Endothelial cell of umbilical vein (primary cell): ENCODE measurements at regions not wholly inside any gene's neighbourhood (a gene's known extent, or its start where the extent isn't known, plus 50 kb on each side); places are given as distances from the start of the nearest gene placed in this dataset.

Source experiments
- BruUV-seq: library from RNA; stranded (reverse); fragments of 400-500 nt; replicated peaks from 2 replicates; lab custom pipeline; 2021; lab: Mats Ljungman, UMichigan
- CTCF ChIA-PET: fragments of 300-600, 350-600 bp; sonication (Branson Sonifier 250); formaldehyde crosslinking; loops from one replicate; lab custom pipeline; 2021; ENCODE audit warnings: antibody characterized with exemption, inconsistent platforms; lab: Charles Lee
- POLR2A ChIA-PET: fragments of 300-600, 350-600 bp; sonication (Branson Sonifier 250); formaldehyde crosslinking; loops from one replicate; lab custom pipeline; 2021; ENCODE audit warnings: antibody characterized with exemption, inconsistent platforms; lab: Charles Lee
- DNase-seq: peaks from one replicate; pipeline ENCODE4 v3.0.0-alpha.2; 2011; ENCODE audit warnings: low read depth, low spot score
- FAIRE-seq: peaks from 2 replicates; lab custom pipeline; 2011; peaks lifted over from hg19 to GRCh38; lab: Jason Lieb, UNC
- H2AFZ ChIP-seq: 2 replicates; pipeline ENCODE4 v1.6.0; 2012; ENCODE audit warnings: low read depth, low read length, control low read depth, inconsistent platforms
- H3K27ac ChIP-seq: 2 replicates; pipeline ENCODE4 v1.5.1; 2011; ENCODE audit warnings: low read depth, mild to moderate bottlenecking, control low read depth, low read length, moderate library complexity; ENCODE audit not compliant: insufficient read depth
- H3K27me3 ChIP-seq, 2 experiments: 2 replicates each; pipeline versions ENCODE4 v1.6.0 to v1.6.1; 2011; ENCODE audit warnings: low read length in 2 of 2, mixed read lengths in 1 of 2; ENCODE audit not compliant: control insufficient read depth in 2 of 2, insufficient read depth in 2 of 2
- H3K36me3 ChIP-seq, 2 experiments: 2 replicates in 1 of 2; 3 replicates in 1 of 2; pipeline ENCODE4 v1.5.1; 2011; ENCODE audit warnings: low read length in 2 of 2, mild to moderate bottlenecking in 1 of 2, moderate library complexity in 1 of 2; ENCODE audit not compliant: control insufficient read depth in 2 of 2, insufficient read depth in 2 of 2; ENCODE audit errors: extremely low read depth in 1 of 2
- H3K4me1 ChIP-seq: 3 replicates; pipeline ENCODE4 v1.5.1; 2011; ENCODE audit warnings: mild to moderate bottlenecking, low read length; ENCODE audit not compliant: control insufficient read depth, insufficient read depth; ENCODE audit errors: extremely low read depth
- H3K4me2 ChIP-seq: 2 replicates; pipeline ENCODE4 v1.6.1; 2011; ENCODE audit warnings: low read length, control low read depth, mixed read lengths; ENCODE audit not compliant: insufficient read depth
- H3K4me3 ChIP-seq, 3 experiments: fragments of 200-600 bp in 1 of 3; sonication (generic), shearing (Covaris generic) in 1 of 3; replicated peaks in 1 of 3; 2 replicates each; pipeline ENCODE4 v1.5.1; 2011 to 2016; ENCODE audit warnings: control low read depth in 3 of 3, low read length in 3 of 3, mild to moderate bottlenecking in 2 of 3, inconsistent platforms in 1 of 3, low read depth in 1 of 3, moderate library complexity in 1 of 3; ENCODE audit not compliant: insufficient read depth in 1 of 3
- H3K79me2 ChIP-seq: 2 replicates; pipeline ENCODE4 v1.6.0; 2012; ENCODE audit warnings: low read length, inconsistent platforms; ENCODE audit not compliant: control insufficient read depth, insufficient read depth
- H3K9ac ChIP-seq: replicated peaks from 2 replicates; pipeline ENCODE3; 2011; ENCODE audit warnings: low read length, control low read depth; ENCODE audit not compliant: insufficient read depth; ENCODE audit errors: extremely low read depth
- H3K9me1 ChIP-seq: replicated peaks from 3 replicates; pipeline ENCODE4 v1.6.0; 2011; ENCODE audit warnings: mild to moderate bottlenecking, low read length; ENCODE audit not compliant: control insufficient read depth, insufficient read depth; ENCODE audit errors: extremely low read depth
- H3K9me3 ChIP-seq: replicated peaks from 2 replicates; pipeline ENCODE4 v1.5.1; 2012; ENCODE audit warnings: low read length, inconsistent platforms; ENCODE audit not compliant: control insufficient read depth, insufficient read depth
- H4K20me1 ChIP-seq: replicated peaks from 2 replicates; pipeline ENCODE3; 2011; ENCODE audit warnings: mild to moderate bottlenecking, low read length; ENCODE audit not compliant: control insufficient read depth, insufficient read depth; ENCODE audit errors: extremely low read depth
- EZH2 ChIP-seq: IDR thresholded peaks from 2 replicates; pipeline ENCODE4 v1.6.1; 2012; ENCODE audit warnings: borderline replicate concordance, low read depth, mild to moderate bottlenecking, moderate library complexity, low read length, inconsistent platforms; ENCODE audit not compliant: severe bottlenecking
- FOS ChIP-seq: IDR thresholded peaks from 2 replicates; pipeline ENCODE4 v1.6.1; 2011; ENCODE audit warnings: mild to moderate bottlenecking, low read length, moderate library complexity, borderline replicate concordance; ENCODE audit not compliant: insufficient read depth
- GATA2 ChIP-seq: IDR thresholded peaks from 2 replicates; pipeline ENCODE4 v1.7.0; 2011; ENCODE audit warnings: low read depth, mild to moderate bottlenecking, moderate library complexity, mixed read lengths, low read length; ENCODE audit not compliant: insufficient read length, insufficient read depth
- JUN ChIP-seq: IDR thresholded peaks from 2 replicates; pipeline ENCODE4 v1.6.1; 2011; ENCODE audit warnings: borderline replicate concordance, low read depth; ENCODE audit not compliant: insufficient read length, insufficient read depth
- MAX ChIP-seq: IDR thresholded peaks from 2 replicates; pipeline ENCODE4 v1.6.1; 2011; ENCODE audit not compliant: insufficient read depth, insufficient read length
- MYC ChIP-seq: IDR thresholded peaks from one replicate; pipeline ENCODE4 v1.6.1; 2011; ENCODE audit warnings: mild to moderate bottlenecking, low read depth, low read length
- POLR2A ChIP-seq: IDR thresholded peaks from 2 replicates; pipeline ENCODE4 v1.6.1; 2012; ENCODE audit warnings: low read depth, mild to moderate bottlenecking, control low read depth, low read length
- POLR2AphosphoS5 ChIP-seq: IDR thresholded peaks from 2 replicates; pipeline ENCODE4 v1.6.1; 2012; ENCODE audit warnings: low read depth, mild to moderate bottlenecking, control low read depth, low read length, moderate library complexity; ENCODE audit not compliant: insufficient read depth
- dilution Hi-C: fragments of 300-500 bp; cut with MboI; formaldehyde crosslinking; loops from one replicate; pipeline ENCODE4 v1.15.0; 2019; ENCODE audit warnings: low sequenced_read_pairs; ENCODE audit not compliant: extremely low pct_ligation_motif_present
- intact Hi-C: fragments of 100-400 bp; cut with micrococcal nuclease; formaldehyde crosslinking; loops from one replicate; pipeline ENCODE4 v1.10.0; 2022
- TF ChIP-seq, protein P1 (sequence below), 2 donors: IDR thresholded peaks; 1 replicate in 1 of 2; 2 replicates in 1 of 2; pipeline ENCODE4 v1.5.1; 2011; ENCODE audit warnings: low read length in 2 of 2, mild to moderate bottlenecking in 2 of 2, moderate library complexity in 2 of 2, control low read depth in 1 of 2, inconsistent platforms in 1 of 2, low read depth in 1 of 2; ENCODE audit not compliant: insufficient read depth in 1 of 2; ENCODE audit errors: extremely low read depth in 1 of 2

DNA sequence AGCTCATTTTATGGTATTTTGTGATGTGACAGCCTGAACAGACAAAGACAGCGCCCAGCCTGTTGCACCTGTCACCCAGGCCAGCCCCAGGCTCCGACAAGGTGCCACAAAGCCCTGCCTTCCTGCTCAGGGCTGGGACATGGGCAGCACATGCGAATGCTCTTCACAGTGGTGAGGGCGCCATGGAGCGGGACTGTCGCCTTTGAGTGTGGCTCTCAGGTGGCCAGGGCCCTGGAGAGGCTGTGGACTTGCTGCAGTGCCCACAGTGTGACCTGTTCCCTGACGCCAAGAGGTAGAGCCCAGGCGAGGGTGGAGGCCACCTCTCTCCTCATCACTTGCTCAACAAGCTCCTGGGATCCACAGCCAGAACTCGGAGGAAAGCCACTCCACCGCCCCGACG is 346.3 kb downstream of the SHANK2 start:
- DNase-seq (no peak), FAIRE-seq (no peak)
- ChIA-PET POLR2A (no interaction called here), CTCF (no interaction called here)
- Histone ChIP-seq H3K4me1 (no peaks in the 10 kb centered on the region), H3K4me3 (no peak overlapping the region), H3K9ac (no peak overlapping the region), H2AFZ (no peak overlapping the region), H3K27ac (no peak overlapping the region), H3K27me3 (no peaks in the 10 kb centered on the region), H3K79me2 (no peaks in the 10 kb centered on the region), H3K36me3 (no peaks in the 10 kb centered on the region), H4K20me1 (no peaks in the 10 kb centered on the region), H3K4me2 (no peak overlapping the region), H3K9me3 (peaks cover 4% of the 10 kb centered on the region), H3K9me1 (no peaks in the 10 kb centered on the region)
- BruUV-seq: no TSS peak
- TF ChIP-seq, protein P1, sequence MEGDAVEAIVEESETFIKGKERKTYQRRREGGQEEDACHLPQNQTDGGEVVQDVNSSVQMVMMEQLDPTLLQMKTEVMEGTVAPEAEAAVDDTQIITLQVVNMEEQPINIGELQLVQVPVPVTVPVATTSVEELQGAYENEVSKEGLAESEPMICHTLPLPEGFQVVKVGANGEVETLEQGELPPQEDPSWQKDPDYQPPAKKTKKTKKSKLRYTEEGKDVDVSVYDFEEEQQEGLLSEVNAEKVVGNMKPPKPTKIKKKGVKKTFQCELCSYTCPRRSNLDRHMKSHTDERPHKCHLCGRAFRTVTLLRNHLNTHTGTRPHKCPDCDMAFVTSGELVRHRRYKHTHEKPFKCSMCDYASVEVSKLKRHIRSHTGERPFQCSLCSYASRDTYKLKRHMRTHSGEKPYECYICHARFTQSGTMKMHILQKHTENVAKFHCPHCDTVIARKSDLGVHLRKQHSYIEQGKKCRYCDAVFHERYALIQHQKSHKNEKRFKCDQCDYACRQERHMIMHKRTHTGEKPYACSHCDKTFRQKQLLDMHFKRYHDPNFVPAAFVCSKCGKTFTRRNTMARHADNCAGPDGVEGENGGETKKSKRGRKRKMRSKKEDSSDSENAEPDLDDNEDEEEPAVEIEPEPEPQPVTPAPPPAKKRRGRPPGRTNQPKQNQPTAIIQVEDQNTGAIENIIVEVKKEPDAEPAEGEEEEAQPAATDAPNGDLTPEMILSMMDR (IDR thresholded peaks at IDR 0.05; ENCODE audit: extremely low read depth in 1 of 2, insufficient read depth in 1 of 2, low read depth in 1 of 2, low read length in 2 of 2): no peak
- TF ChIP-seq FOS (no peak), POLR2AphosphoS5 (no peak), MAX (no peak), GATA2 (no peak), JUN (no peak), MYC (no peak), EZH2 (no peak), POLR2A (no peak)
- intact Hi-C loops (no loop called here), dilution Hi-C loops (no loop called here)
